Peyer's patch (tissue), 4 donors: ENCODE measurements at regions not wholly inside any gene's neighbourhood (a gene's known extent, or its start where the extent isn't known, plus 50 kb on each side); places are given as distances from the start of the nearest gene placed in this dataset.

Experiments used
- DNase-seq, 3 donors: peaks; one replicate each; pipeline ENCODE4 v3.0.0-alpha.2; 2017 to 2019
- H3K27ac ChIP-seq, 4 donors: fragments of 200-600 bp; sonication (generic); one replicate each; pipeline ENCODE4 v1.5.1; 2016 to 2019
- H3K27me3 ChIP-seq, 2 donors: fragments of 200-600 bp; sonication (generic); one replicate each; pipeline ENCODE4 v1.5.1; 2019
- H3K36me3 ChIP-seq, 3 donors: fragments of 200-600 bp; sonication (generic); one replicate each; pipeline ENCODE4 v1.5.1; 2016 to 2019
- H3K4me1 ChIP-seq, 4 donors: fragments of 200-600 bp; sonication (generic); one replicate each; pipeline ENCODE4 v1.5.1; 2016 to 2019
- H3K4me3 ChIP-seq, 4 donors: fragments of 200-600 bp; sonication (generic); 1 replicate in 3 of 4; 2 replicates in 1 of 4; pipeline ENCODE4 v1.5.1; 2016 to 2019; ENCODE audit warnings: mild to moderate bottlenecking in 1 of 4
- H3K9me3 ChIP-seq, 4 donors: fragments of 200-600 bp; sonication (generic); one replicate each; pipeline ENCODE4 v1.5.1; 2016 to 2019; ENCODE audit warnings: mild to moderate bottlenecking in 1 of 4
- POLR2A ChIP-seq, 2 donors: fragments of 450-650 bp; IDR thresholded peaks; one replicate each; pipeline ENCODE4 v1.5.1; 2017; ENCODE audit warnings: antibody characterized with exemption in 2 of 2, mild to moderate bottlenecking in 2 of 2, moderate library complexity in 2 of 2
- TF ChIP-seq, protein P1 (sequence below), 6 experiments: fragments of 450-650 bp in 4 of 6; fragments of 200-600 bp in 2 of 6; sonication (generic) in 1 of 6; IDR thresholded peaks; one replicate each; pipeline ENCODE4 v1.5.1; 2017 to 2019; ENCODE audit warnings: antibody characterized with exemption in 6 of 6, mild to moderate bottlenecking in 3 of 6, moderate library complexity in 1 of 6

DNA sequence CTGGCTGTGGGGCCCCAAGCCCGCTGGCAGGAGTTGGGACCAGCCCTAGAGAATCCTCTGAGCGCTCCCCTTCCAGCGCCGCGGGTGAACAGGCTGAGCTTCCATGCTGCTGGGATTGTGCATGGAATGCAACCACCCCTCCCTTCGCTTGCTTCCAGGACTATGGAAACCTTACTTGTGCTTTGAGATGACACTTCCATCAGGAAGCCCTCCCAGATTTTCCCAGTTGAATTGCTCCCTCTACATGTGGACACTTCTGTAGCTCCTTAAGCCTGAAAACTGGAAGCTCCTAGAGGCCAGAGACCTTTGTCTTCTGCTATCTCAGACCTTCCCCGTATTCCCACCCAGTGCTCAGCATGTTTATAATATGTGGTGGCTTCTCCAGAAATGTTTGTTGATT is 213.2 kb upstream of the RPL38 start:
- TF ChIP-seq, protein P1, sequence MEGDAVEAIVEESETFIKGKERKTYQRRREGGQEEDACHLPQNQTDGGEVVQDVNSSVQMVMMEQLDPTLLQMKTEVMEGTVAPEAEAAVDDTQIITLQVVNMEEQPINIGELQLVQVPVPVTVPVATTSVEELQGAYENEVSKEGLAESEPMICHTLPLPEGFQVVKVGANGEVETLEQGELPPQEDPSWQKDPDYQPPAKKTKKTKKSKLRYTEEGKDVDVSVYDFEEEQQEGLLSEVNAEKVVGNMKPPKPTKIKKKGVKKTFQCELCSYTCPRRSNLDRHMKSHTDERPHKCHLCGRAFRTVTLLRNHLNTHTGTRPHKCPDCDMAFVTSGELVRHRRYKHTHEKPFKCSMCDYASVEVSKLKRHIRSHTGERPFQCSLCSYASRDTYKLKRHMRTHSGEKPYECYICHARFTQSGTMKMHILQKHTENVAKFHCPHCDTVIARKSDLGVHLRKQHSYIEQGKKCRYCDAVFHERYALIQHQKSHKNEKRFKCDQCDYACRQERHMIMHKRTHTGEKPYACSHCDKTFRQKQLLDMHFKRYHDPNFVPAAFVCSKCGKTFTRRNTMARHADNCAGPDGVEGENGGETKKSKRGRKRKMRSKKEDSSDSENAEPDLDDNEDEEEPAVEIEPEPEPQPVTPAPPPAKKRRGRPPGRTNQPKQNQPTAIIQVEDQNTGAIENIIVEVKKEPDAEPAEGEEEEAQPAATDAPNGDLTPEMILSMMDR (IDR thresholded peaks at IDR 0.05), result no peak
- Histone ChIP-seq H3K27me3 (no peaks in the 10 kb centered on the region), H3K4me3 (no peak overlapping the region), H3K36me3 (no peaks in the 10 kb centered on the region), H3K9me3 (no peaks in the 10 kb centered on the region), H3K27ac (no peak overlapping the region), H3K4me1 (no peaks in the 10 kb centered on the region)
- no peak for DNase-seq

DNA sequence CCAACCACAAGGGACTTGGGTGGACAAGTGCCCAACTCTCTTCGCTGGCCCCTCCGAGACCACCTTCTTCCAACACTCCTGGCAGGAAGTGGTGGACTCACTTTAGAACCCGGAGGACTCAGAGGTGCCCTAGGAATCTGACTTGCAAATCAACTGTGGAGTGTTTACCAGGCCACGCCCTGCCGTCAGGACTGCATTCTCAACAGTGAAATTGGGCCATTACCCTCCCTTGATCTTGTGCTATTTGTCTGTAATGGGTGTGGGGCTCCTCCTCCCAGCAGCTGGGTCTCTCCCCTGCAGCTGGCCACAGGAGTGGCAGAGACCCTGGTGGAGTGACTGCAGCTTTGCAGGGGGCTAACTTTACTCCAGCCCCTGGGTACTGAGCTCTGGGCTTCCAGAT is 212.2 kb upstream of the RPL38 start:
- no peak for DNase-seq
- TF ChIP-seq, protein P1 (IDR thresholded peaks at IDR 0.05), result no peak
- no peak for TF ChIP-seq POLR2A (IDR thresholded peaks at IDR 0.05)
- Histone ChIP-seq H3K4me1 (no peaks in the 10 kb centered on the region), H3K27ac (no peak overlapping the region), H3K27me3 (no peaks in the 10 kb centered on the region), H3K4me3 (no peak overlapping the region), H3K9me3 (no peaks in the 10 kb centered on the region), H3K36me3 (no peaks in the 10 kb centered on the region)

DNA sequence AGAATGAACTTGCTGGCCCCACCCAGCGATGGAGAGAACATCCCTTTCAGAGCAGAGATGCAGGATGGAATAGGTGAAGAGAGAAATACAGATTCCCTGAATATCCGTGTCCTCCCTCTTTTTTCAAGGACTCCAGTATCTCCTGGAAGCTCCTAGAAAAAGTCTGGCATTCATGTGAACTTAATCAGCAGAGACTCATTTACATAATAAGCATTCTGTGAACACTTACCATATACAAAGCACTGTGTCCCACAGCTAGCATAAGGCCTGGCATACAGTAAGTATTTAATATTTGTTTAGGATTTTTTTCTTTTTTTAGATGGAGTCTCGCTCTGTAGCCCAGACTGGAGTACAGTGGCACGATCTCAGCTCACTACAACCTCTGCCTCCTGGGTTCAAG is 208.5 kb upstream of the RPL38 start:
- no peak for DNase-seq
- Histone ChIP-seq H3K36me3 (no peaks in the 10 kb centered on the region), H3K4me3 (no peak overlapping the region), H3K9me3 (no peaks in the 10 kb centered on the region), H3K27ac (no peak overlapping the region), H3K4me1 (no peaks in the 10 kb centered on the region), H3K27me3 (peaks cover 0 to 7% of the 10 kb centered on the region in 2 donors)
- TF ChIP-seq POLR2A (IDR thresholded peaks at IDR 0.05), result no peak
- TF ChIP-seq, protein P1 (IDR thresholded peaks at IDR 0.05), result no peak

DNA sequence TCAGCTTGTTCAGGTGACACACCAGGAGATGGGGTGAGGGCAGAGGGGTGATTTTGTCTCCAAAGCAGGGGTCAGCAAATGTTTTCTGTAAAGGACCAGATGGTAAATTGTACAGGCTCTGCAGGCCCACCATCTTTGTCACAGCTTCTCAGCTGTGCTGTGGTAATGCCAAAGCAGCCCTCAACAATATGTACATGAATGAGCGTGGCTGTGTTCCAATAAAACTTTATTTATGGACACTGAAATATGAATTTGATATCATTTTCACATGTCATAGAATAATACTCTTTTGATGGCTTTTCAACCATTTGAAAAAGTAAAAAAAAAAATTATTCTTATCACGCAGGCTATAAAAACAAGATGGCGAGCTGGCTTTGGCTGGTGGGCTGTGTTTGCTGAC is 206.4 kb upstream of the RPL38 start:
- no peak for DNase-seq
- TF ChIP-seq POLR2A (IDR thresholded peaks at IDR 0.05), result no peak
- TF ChIP-seq, protein P1 (IDR thresholded peaks at IDR 0.05), result no peak
- Histone ChIP-seq H3K4me1 (no peaks in the 10 kb centered on the region), H3K27ac (no peak overlapping the region), H3K4me3 (no peak overlapping the region), H3K9me3 (no peaks in the 10 kb centered on the region), H3K36me3 (no peaks in the 10 kb centered on the region), H3K27me3 (peaks cover 0 to 7% of the 10 kb centered on the region in 2 donors)

DNA sequence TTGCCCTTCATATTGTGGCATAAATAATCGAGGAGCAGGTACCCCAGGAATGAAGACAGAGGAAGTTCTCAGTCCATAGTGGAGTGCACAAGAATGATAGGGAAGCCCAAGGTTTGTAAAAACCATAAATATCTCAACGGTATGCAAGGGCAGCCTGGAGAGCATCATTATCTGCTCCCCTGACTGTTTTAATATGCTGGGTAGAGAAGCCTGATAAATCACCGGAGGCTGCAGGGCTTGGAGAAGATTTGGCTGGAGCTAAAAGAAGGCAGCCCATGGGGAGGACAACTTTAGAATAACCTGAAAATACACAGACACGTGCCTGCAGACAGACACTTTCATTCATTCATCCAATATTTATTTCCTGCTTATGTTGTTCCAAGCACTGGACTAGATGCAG is 205.2 kb upstream of the RPL38 start:
- TF ChIP-seq, protein P1 (IDR thresholded peaks at IDR 0.05), result no peak
- TF ChIP-seq POLR2A (IDR thresholded peaks at IDR 0.05), result no peak
- no peak for DNase-seq
- H3K9me3 ChIP-seq, result no peaks in the 10 kb centered on the region
- H3K4me1 ChIP-seq, result no peaks in the 10 kb centered on the region
- no peak overlapping the region for H3K4me3 ChIP-seq
- H3K36me3 ChIP-seq, result no peaks in the 10 kb centered on the region
- peaks cover 0 to 7% of the 10 kb centered on the region in 2 donors for H3K27me3 ChIP-seq
- H3K27ac ChIP-seq, result no peak overlapping the region
